ENCODE measurements at regions not wholly inside any gene's neighbourhood (a gene's known extent, or its start where the extent isn't known, plus 50 kb on each side); places are given as distances from the start of the nearest gene placed in this dataset.
A peak's percentile ranks its signal among the peaks of the same experiment; 100 is the strongest.

DNA sequence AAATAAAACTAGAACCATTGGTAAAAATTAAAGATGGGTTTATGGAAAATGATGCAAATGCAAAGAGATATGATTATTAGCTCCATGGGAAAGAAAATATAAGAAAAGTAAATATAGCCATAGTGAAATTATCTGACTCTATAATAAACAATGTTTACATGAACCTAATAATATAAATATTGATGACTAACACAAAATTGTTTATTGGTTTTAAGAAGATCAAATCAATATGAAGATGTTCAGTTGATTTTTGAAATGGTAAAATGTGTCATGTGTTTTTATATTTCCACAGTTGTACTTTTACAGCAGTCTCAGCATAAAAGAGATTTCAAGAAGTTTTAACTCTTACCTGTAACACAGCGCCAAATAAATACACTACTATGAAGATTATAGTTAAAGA, 114.0 kb downstream of the SLC41A2 start:
- no peak for TF ChIP-seq POLR2A (IDR thresholded peaks at IDR 0.05; ENCODE audit: low read depth, low read length)
- FAIRE-seq (no peak), DNase-seq (ENCODE audit: insufficient read length, low spot score) (no peak)

DNA sequence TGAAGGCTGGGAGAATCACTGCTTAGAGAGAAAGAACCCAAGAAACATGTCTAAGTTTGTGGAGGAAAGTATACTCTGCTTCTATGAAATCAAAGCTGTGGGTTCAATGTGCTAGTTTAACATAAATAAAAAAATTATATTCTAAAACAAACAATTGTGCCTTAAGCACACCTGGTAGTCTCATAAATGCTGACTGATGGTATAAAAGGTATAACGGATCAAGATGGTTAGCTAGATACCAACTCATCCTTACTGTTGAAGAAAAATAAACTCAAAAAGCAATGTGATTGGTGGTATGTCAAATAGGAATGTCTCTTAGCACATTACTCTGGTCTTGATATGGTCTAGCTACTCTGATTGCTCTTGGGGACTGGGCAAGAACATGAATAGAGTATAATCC, 117.8 kb downstream of the SLC41A2 start:
- no peak for DNase-seq (ENCODE audit: insufficient read length, low spot score)
- peak; percentile 60 for FAIRE-seq
- TF ChIP-seq TAF1 (IDR thresholded peaks at IDR 0.05; ENCODE audit: low read depth, low read length) (no peak), POLR2A (IDR thresholded peaks at IDR 0.05; ENCODE audit: low read depth, low read length) (no peak), SPI1 (IDR thresholded peaks at IDR 0.05; ENCODE audit: low read depth, low read length) (no peak), PAX5 (IDR thresholded peaks at IDR 0.05; ENCODE audit: insufficient read depth, low read length, severe bottlenecking) (no peak), POLR2AphosphoS5 (IDR thresholded peaks at IDR 0.05; ENCODE audit: low read depth, low read length) (no peak), POU2F2 (IDR thresholded peaks at IDR 0.05; ENCODE audit: low read depth, low read length) (no peak)

- FAIRE-seq (no peak), DNase-seq (ENCODE audit: insufficient read length, low spot score) (no peak)
- TF ChIP-seq POU2F2 (IDR thresholded peaks at IDR 0.05; ENCODE audit: low read depth, low read length) (no peak), SPI1 (IDR thresholded peaks at IDR 0.05; ENCODE audit: low read depth, low read length) (no peak), POLR2A (IDR thresholded peaks at IDR 0.05; ENCODE audit: low read depth, low read length) (no peak), PAX5 (IDR thresholded peaks at IDR 0.05; ENCODE audit: insufficient read depth, low read length, severe bottlenecking) (no peak), TAF1 (IDR thresholded peaks at IDR 0.05; ENCODE audit: low read depth, low read length) (no peak), POLR2AphosphoS5 (IDR thresholded peaks at IDR 0.05; ENCODE audit: low read depth, low read length) (no peak)
Observed at GRCh38 chr12:104835317-104835716, 122.8 kb downstream of the SLC41A2 start.

DNA sequence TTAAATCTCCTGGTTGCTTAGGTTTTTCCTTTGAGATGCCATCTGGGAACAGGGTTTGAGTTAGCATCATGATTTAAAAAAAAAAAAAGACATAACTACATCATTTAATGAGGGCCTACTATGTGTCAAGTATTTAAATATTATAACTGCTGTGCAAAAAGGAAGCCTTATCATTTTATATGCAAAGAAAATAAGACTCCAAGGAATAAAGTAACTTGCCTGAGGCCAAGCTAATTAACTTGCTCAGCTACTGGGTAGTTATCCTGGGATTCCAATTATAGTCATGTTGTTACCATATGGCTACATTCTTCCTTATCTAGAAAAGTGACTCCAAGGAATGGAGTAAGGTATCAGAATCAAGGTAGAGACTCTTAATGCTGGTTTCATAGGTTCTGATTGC, 123.5 kb downstream of the SLC41A2 start:
- TF ChIP-seq PAX5 (IDR thresholded peaks at IDR 0.05; ENCODE audit: insufficient read depth, low read length, severe bottlenecking): no peak
- no peak for TF ChIP-seq POLR2AphosphoS5 (IDR thresholded peaks at IDR 0.05; ENCODE audit: low read depth, low read length)
- no peak for TF ChIP-seq POLR2A (IDR thresholded peaks at IDR 0.05; ENCODE audit: low read depth, low read length)
- TF ChIP-seq POU2F2 (IDR thresholded peaks at IDR 0.05; ENCODE audit: low read depth, low read length): no peak
- no peak for TF ChIP-seq SPI1 (IDR thresholded peaks at IDR 0.05; ENCODE audit: low read depth, low read length)
- TF ChIP-seq TAF1 (IDR thresholded peaks at IDR 0.05; ENCODE audit: low read depth, low read length): no peak
- DNase-seq (ENCODE audit: insufficient read length, low spot score): no peak
- no peak for FAIRE-seq

- no peak for DNase-seq (ENCODE audit: insufficient read length, low spot score)
- TF ChIP-seq POLR2A (IDR thresholded peaks at IDR 0.05; ENCODE audit: low read depth, low read length): no peak
- TF ChIP-seq TAF1 (IDR thresholded peaks at IDR 0.05; ENCODE audit: low read depth, low read length): no peak
- no peak for TF ChIP-seq SPI1 (IDR thresholded peaks at IDR 0.05; ENCODE audit: low read depth, low read length)
- no peak for TF ChIP-seq POLR2AphosphoS5 (IDR thresholded peaks at IDR 0.05; ENCODE audit: low read depth, low read length)
- no peak for TF ChIP-seq POU2F2 (IDR thresholded peaks at IDR 0.05; ENCODE audit: low read depth, low read length)
- TF ChIP-seq PAX5 (IDR thresholded peaks at IDR 0.05; ENCODE audit: insufficient read depth, low read length, severe bottlenecking): no peak
- FAIRE-seq: no peak
Observed at GRCh38 chr12:104833756-104834155, 124.3 kb downstream of the SLC41A2 start.

GRCh38 chr12:104828015-104828414, 130.1 kb downstream of the SLC41A2 start:
- TF ChIP-seq POLR2AphosphoS5 (IDR thresholded peaks at IDR 0.05; ENCODE audit: low read depth, low read length): no peak
- no peak for TF ChIP-seq POU2F2 (IDR thresholded peaks at IDR 0.05; ENCODE audit: low read depth, low read length)
- no peak for TF ChIP-seq POLR2A (IDR thresholded peaks at IDR 0.05; ENCODE audit: low read depth, low read length)
- TF ChIP-seq TAF1 (IDR thresholded peaks at IDR 0.05; ENCODE audit: low read depth, low read length): no peak
- no peak for TF ChIP-seq PAX5 (IDR thresholded peaks at IDR 0.05; ENCODE audit: insufficient read depth, low read length, severe bottlenecking)
- TF ChIP-seq SPI1 (IDR thresholded peaks at IDR 0.05; ENCODE audit: low read depth, low read length): no peak
- DNase-seq (ENCODE audit: insufficient read length, low spot score): no peak
- FAIRE-seq: no peak

- DNase-seq (ENCODE audit: insufficient read length, low spot score) (no peak), FAIRE-seq (no peak)
- TF ChIP-seq POLR2A (IDR thresholded peaks at IDR 0.05; ENCODE audit: low read depth, low read length) (no peak), POU2F2 (IDR thresholded peaks at IDR 0.05; ENCODE audit: low read depth, low read length) (no peak), TAF1 (IDR thresholded peaks at IDR 0.05; ENCODE audit: low read depth, low read length) (no peak), PAX5 (IDR thresholded peaks at IDR 0.05; ENCODE audit: insufficient read depth, low read length, severe bottlenecking) (no peak), SPI1 (IDR thresholded peaks at IDR 0.05; ENCODE audit: low read depth, low read length) (no peak), POLR2AphosphoS5 (IDR thresholded peaks at IDR 0.05; ENCODE audit: low read depth, low read length) (no peak)
Observed at GRCh38 chr12:104827587-104827986, 130.5 kb downstream of the SLC41A2 start.

DNA sequence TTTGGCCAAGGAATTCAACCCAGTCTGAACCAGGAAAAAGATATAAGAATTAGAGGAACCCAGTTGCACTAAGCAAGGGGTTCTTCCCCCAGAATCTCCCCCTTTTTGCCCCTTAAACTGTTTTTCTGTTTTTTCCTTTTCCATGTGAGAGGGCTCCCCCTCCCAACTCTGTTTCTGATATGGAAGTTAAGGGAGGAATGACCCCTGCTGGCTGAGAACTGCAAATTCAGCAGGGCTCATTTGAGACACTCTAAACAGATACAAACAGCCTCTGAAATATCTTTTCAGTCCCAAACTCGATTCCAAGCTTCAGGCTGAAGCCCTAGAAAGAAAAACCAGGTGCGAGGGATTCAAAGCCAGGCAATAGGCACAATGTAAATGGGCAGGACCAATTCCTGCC, 132.7 kb downstream of the SLC41A2 start:
- FAIRE-seq: no peak
- TF ChIP-seq POLR2A (IDR thresholded peaks at IDR 0.05; ENCODE audit: low read depth, low read length) (no peak), PAX5 (IDR thresholded peaks at IDR 0.05; ENCODE audit: insufficient read depth, low read length, severe bottlenecking) (no peak), SPI1 (IDR thresholded peaks at IDR 0.05; ENCODE audit: low read depth, low read length) (no peak), POU2F2 (IDR thresholded peaks at IDR 0.05; ENCODE audit: low read depth, low read length) (no peak), POLR2AphosphoS5 (IDR thresholded peaks at IDR 0.05; ENCODE audit: low read depth, low read length) (no peak), TAF1 (IDR thresholded peaks at IDR 0.05; ENCODE audit: low read depth, low read length) (no peak)
- no peak for DNase-seq (ENCODE audit: insufficient read length, low spot score)

DNA sequence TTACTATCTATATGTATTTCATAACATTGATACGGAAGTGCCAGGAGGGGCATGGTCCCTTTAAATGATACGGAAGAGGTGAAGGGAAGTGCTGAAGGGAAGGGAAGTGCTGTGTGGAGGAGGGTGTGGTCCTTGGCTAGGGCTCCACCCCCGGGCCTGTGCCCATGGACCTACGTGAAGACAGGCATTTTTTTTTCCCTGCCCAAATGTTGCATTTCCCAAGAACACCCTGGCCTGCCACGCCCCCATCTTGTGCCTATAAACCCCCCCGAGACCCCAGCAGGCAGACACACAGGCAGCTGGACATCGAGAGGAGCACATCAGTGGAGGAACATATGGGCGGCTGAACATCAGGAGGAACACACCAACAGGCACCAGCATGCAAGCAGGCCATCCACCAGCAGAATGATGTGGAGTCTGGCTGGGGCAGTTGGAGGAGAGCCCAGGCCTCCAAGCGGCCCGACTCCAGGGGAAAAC, 134.1 kb downstream of the SLC41A2 start:
- DNase-seq (ENCODE audit: insufficient read length, low spot score) (no peak), FAIRE-seq (no peak)
- TF ChIP-seq TAF1 (IDR thresholded peaks at IDR 0.05; ENCODE audit: low read depth, low read length) (no peak), POLR2AphosphoS5 (IDR thresholded peaks at IDR 0.05; ENCODE audit: low read depth, low read length) (no peak), PAX5 (IDR thresholded peaks at IDR 0.05; ENCODE audit: insufficient read depth, low read length, severe bottlenecking) (no peak), SPI1 (IDR thresholded peaks at IDR 0.05; ENCODE audit: low read depth, low read length) (no peak)

DNA sequence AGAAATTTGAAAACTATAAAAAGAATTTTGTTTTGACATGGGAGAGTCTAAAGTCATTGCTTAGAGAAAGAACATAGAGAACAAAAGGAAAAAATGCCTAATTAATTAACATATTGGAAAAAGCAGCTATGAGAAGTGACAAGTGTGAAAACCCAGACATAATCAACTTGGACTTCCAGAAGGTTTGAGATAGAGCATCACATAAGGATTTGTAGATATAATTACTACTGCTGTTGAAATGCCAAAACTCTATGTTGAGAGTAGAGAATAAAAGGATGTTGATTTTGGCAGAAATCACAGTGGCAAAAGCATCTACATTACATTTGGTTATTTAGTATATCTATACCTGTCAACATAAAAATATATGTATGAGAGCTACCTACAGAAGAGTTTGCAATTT, 135.1 kb downstream of the SLC41A2 start:
- TF ChIP-seq POLR2AphosphoS5 (IDR thresholded peaks at IDR 0.05; ENCODE audit: low read depth, low read length) (no peak), POLR2A (IDR thresholded peaks at IDR 0.05; ENCODE audit: low read depth, low read length) (no peak), TAF1 (IDR thresholded peaks at IDR 0.05; ENCODE audit: low read depth, low read length) (no peak), POU2F2 (IDR thresholded peaks at IDR 0.05; ENCODE audit: low read depth, low read length) (no peak), PAX5 (IDR thresholded peaks at IDR 0.05; ENCODE audit: insufficient read depth, low read length, severe bottlenecking) (no peak), SPI1 (IDR thresholded peaks at IDR 0.05; ENCODE audit: low read depth, low read length) (no peak)
- FAIRE-seq (no peak), DNase-seq (ENCODE audit: insufficient read length, low spot score) (no peak)

Data from GM12891 (cell line).